ENCODE measurements at regions not wholly inside any gene's neighbourhood (a gene's known extent, or its start where the extent isn't known, plus 50 kb on each side); places are given as distances from the start of the nearest gene placed in this dataset.

- no peak for TF ChIP-seq RFX5 (IDR thresholded peaks at IDR 0.05; ENCODE audit: low read depth, low read length)
- TF ChIP-seq, protein P1, sequence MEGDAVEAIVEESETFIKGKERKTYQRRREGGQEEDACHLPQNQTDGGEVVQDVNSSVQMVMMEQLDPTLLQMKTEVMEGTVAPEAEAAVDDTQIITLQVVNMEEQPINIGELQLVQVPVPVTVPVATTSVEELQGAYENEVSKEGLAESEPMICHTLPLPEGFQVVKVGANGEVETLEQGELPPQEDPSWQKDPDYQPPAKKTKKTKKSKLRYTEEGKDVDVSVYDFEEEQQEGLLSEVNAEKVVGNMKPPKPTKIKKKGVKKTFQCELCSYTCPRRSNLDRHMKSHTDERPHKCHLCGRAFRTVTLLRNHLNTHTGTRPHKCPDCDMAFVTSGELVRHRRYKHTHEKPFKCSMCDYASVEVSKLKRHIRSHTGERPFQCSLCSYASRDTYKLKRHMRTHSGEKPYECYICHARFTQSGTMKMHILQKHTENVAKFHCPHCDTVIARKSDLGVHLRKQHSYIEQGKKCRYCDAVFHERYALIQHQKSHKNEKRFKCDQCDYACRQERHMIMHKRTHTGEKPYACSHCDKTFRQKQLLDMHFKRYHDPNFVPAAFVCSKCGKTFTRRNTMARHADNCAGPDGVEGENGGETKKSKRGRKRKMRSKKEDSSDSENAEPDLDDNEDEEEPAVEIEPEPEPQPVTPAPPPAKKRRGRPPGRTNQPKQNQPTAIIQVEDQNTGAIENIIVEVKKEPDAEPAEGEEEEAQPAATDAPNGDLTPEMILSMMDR (conservative IDR thresholded peaks at IDR 0.05; ENCODE audit: low read depth, low read length), result no peak
- no peak for TF ChIP-seq POLR2A (IDR thresholded peaks at IDR 0.05; ENCODE audit: low read depth, low read length)
- no peak for TF ChIP-seq CEBPB (IDR thresholded peaks at IDR 0.05; ENCODE audit: low read depth, low read length)
- TF ChIP-seq RAD21 (IDR thresholded peaks at IDR 0.05; ENCODE audit: low read length), result no peak
- no peak for TF ChIP-seq MAZ (IDR thresholded peaks at IDR 0.05; ENCODE audit: borderline replicate concordance, low read depth, low read length)
- TF ChIP-seq RCOR1 (IDR thresholded peaks at IDR 0.05; ENCODE audit: insufficient replicate concordance, low read length), result no peak
- TF ChIP-seq CHD1 (IDR thresholded peaks at IDR 0.05; ENCODE audit: low read depth, low read length), result no peak
- TF ChIP-seq, protein P2, sequence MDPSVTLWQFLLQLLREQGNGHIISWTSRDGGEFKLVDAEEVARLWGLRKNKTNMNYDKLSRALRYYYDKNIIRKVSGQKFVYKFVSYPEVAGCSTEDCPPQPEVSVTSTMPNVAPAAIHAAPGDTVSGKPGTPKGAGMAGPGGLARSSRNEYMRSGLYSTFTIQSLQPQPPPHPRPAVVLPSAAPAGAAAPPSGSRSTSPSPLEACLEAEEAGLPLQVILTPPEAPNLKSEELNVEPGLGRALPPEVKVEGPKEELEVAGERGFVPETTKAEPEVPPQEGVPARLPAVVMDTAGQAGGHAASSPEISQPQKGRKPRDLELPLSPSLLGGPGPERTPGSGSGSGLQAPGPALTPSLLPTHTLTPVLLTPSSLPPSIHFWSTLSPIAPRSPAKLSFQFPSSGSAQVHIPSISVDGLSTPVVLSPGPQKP (IDR thresholded peaks at IDR 0.05; ENCODE audit: borderline replicate concordance, low read depth, low read length), result no peak
- TF ChIP-seq USF2 (IDR thresholded peaks at IDR 0.05; ENCODE audit: low read depth, low read length), result no peak
Measured at GRCh38 chr3:187840856-187841255, 95.6 kb upstream of the BCL6 start.

Data from IMR-90 (cell line).